CD14-positive monocyte (primary cell): ENCODE measurements at regions not wholly inside any gene's neighbourhood (a gene's known extent, or its start where the extent isn't known, plus 50 kb on each side); places are given as distances from the start of the nearest gene placed in this dataset.
A peak's percentile ranks its signal among the peaks of the same experiment; 100 is the strongest.
"Not testable (repeated sequence)": the region's sequence is repeated elsewhere in the genome, so short reads cannot be mapped to it uniquely, and the experiment has no call there.

ENCODE experiments used
- DNase-seq, 3 donors: peaks; one replicate each; pipeline ENCODE4 v3.0.0-alpha.2; 2011 to 2022
- H2AFZ ChIP-seq: 2 replicates; pipeline ENCODE4 v1.6.0; 2012; ENCODE audit warnings: mild to moderate bottlenecking, low read depth, low read length, inconsistent platforms; ENCODE audit not compliant: insufficient read depth, poor library complexity, severe bottlenecking
- H3K27ac ChIP-seq, 2 donors: 1 replicate in 1 of 2; 2 replicates in 1 of 2; pipeline ENCODE4 v1.5.1; 2012 to 2013; ENCODE audit warnings: low read length in 2 of 2, control low read depth in 1 of 2, inconsistent platforms in 1 of 2, low read depth in 1 of 2, mild to moderate bottlenecking in 1 of 2
- H3K27me3 ChIP-seq, 2 donors: one replicate each; pipeline versions ENCODE4 v1.6.0 to v1.6.1; 2011 to 2013; ENCODE audit warnings: low read length in 2 of 2; ENCODE audit not compliant: control insufficient read depth in 2 of 2, insufficient read depth in 2 of 2
- H3K36me3 ChIP-seq, 2 donors: replicated peaks in 1 of 2; 1 replicate in 1 of 2; 2 replicates in 1 of 2; pipeline versions ENCODE4 v1.5.1 to v1.6.1; 2012 to 2013; ENCODE audit warnings: low read length in 2 of 2, control low read depth in 1 of 2, inconsistent platforms in 1 of 2, mild to moderate bottlenecking in 1 of 2; ENCODE audit not compliant: insufficient read depth in 2 of 2, control insufficient read depth in 1 of 2
- H3K4me1 ChIP-seq, 2 donors: 1 replicate in 1 of 2; 2 replicates in 1 of 2; pipeline versions ENCODE4 v1.5.1 to v1.6.1; 2012 to 2013; ENCODE audit warnings: low read length in 2 of 2, control low read depth in 1 of 2, inconsistent platforms in 1 of 2, mild to moderate bottlenecking in 1 of 2, moderate library complexity in 1 of 2; ENCODE audit not compliant: insufficient read depth in 2 of 2, control insufficient read depth in 1 of 2
- H3K4me2 ChIP-seq: replicated peaks from 2 replicates; pipeline ENCODE3; 2012; ENCODE audit warnings: low read length, moderate library complexity, mild to moderate bottlenecking; ENCODE audit not compliant: poor library complexity, severe bottlenecking; ENCODE audit errors: extremely low read depth
- H3K4me3 ChIP-seq, 3 experiments: fragments of 200-600 bp in 1 of 3; sonication (generic) in 1 of 3; replicated peaks in 1 of 3; 1 replicate in 2 of 3; 2 replicates in 1 of 3; pipeline ENCODE4 v1.5.1; 2011 to 2013; ENCODE audit warnings: low read length in 3 of 3, mild to moderate bottlenecking in 3 of 3, control low read depth in 2 of 3, low read depth in 2 of 3, inconsistent platforms in 1 of 3, moderate library complexity in 1 of 3
- H3K79me2 ChIP-seq: 2 replicates; pipeline ENCODE4 v1.6.0; 2012; ENCODE audit warnings: mild to moderate bottlenecking, control low read depth, inconsistent platforms, low read length, moderate library complexity; ENCODE audit not compliant: insufficient read depth
- H3K9ac ChIP-seq: 2 replicates; pipeline ENCODE4 v1.6.0; 2017; ENCODE audit warnings: low read length, mild to moderate bottlenecking; ENCODE audit not compliant: insufficient read depth, poor library complexity, severe bottlenecking
- H3K9me3 ChIP-seq, 2 donors: replicated peaks in 1 of 2; 1 replicate in 1 of 2; 2 replicates in 1 of 2; pipeline versions ENCODE4 v1.5.1 to v1.6.1; 2012 to 2013; ENCODE audit warnings: low read length in 2 of 2, control low read depth in 1 of 2; ENCODE audit not compliant: control insufficient read depth in 1 of 2, insufficient read depth in 1 of 2
- H4K20me1 ChIP-seq: 2 replicates; pipeline ENCODE4 v1.6.0; 2012; ENCODE audit warnings: mild to moderate bottlenecking, low read length, control low read depth, moderate library complexity; ENCODE audit not compliant: insufficient read depth
- H3K27ac Mint-ChIP-seq, 7 donors: one replicate each; pipeline ENCODE4 v1.8.0; 2020; ENCODE audit warnings: mild to moderate bottlenecking in 7 of 7, mixed read lengths in 7 of 7, moderate library complexity in 6 of 7, inconsistent platforms in 2 of 7
- H3K27me3 Mint-ChIP-seq, 3 donors: one replicate each; pipeline ENCODE4 v1.8.0; 2021 to 2022; ENCODE audit warnings: low read depth in 3 of 3, mild to moderate bottlenecking in 3 of 3, mixed read lengths in 3 of 3, moderate library complexity in 3 of 3, inconsistent platforms in 1 of 3
- H3K36me3 Mint-ChIP-seq, 2 donors: one replicate each; pipeline ENCODE4 v1.8.0; 2020; ENCODE audit warnings: mixed read lengths in 2 of 2, inconsistent platforms in 1 of 2, mild to moderate bottlenecking in 1 of 2
- H3K4me1 Mint-ChIP-seq: one replicate; pipeline ENCODE4 v1.8.0; 2020; ENCODE audit warnings: mild to moderate bottlenecking, mixed read lengths
- H3K4me3 Mint-ChIP-seq, 2 donors: one replicate each; pipeline ENCODE4 v1.8.0; 2020; ENCODE audit warnings: mild to moderate bottlenecking in 2 of 2, mixed read lengths in 2 of 2, moderate library complexity in 1 of 2
- H3K9me3 Mint-ChIP-seq, 7 donors: one replicate each; pipeline ENCODE4 v1.8.0; 2020 to 2022; ENCODE audit warnings: mixed read lengths in 7 of 7, mild to moderate bottlenecking in 6 of 7, moderate library complexity in 6 of 7, inconsistent platforms in 2 of 7
- CTCF ChIP-seq: fragments of 200-600 bp; IDR thresholded peaks from one replicate; pipeline ENCODE4 v1.8.0; 2022; ENCODE audit warnings: antibody characterized with exemption, mild to moderate bottlenecking
- whole genome bisulfite sequencing: methylation state at CpG from one replicate; pipeline ENCODE4 v1.1.5; 2013; ENCODE audit warnings: missing lambda C conversion rate; ENCODE audit not compliant: insufficient coverage; 5-methylcytosine and 5-hydroxymethylcytosine counted together
- intact Hi-C, 2 donors: fragments of 100-400 bp; cut with micrococcal nuclease; formaldehyde crosslinking; loops; one replicate each; pipeline versions ENCODE4 v1.15.0 to v1.15.1; 2023

GRCh38 chr17:56725144-56725543 lies 108.6 kb downstream of the C17orf67 start:
- no peak for DNase-seq
- Mint-ChIP-seq H3K4me3 (no peak overlapping the region), H3K4me1 (no peaks in the 10 kb centered on the region), H3K27me3 (peaks cover 3% of the 10 kb centered on the region in 3 donors), H3K36me3 (no peaks in the 10 kb centered on the region), H3K27ac (no peak overlapping the region), H3K9me3 (no peaks in the 10 kb centered on the region)
- H3K4me3 ChIP-seq = no peak overlapping the region
- H3K27ac ChIP-seq = no peak overlapping the region
- no peaks in the 10 kb centered on the region for H3K4me1 ChIP-seq
- no peak overlapping the region for H3K9ac ChIP-seq
- no peaks in the 10 kb centered on the region for H3K27me3 ChIP-seq
- H3K9me3 ChIP-seq = no peaks in the 10 kb centered on the region
- no peaks in the 10 kb centered on the region for H3K79me2 ChIP-seq
- no peak overlapping the region for H2AFZ ChIP-seq
- 100% methylated on average over 1 of the region's 4 CpGs for WGBS
- H4K20me1 ChIP-seq = no peaks in the 10 kb centered on the region
- no peak for TF ChIP-seq CTCF
- intact Hi-C loops = no loop called here
- H3K4me2 ChIP-seq = no peak overlapping the region
- no peaks in the 10 kb centered on the region for H3K36me3 ChIP-seq

- no peak for TF ChIP-seq CTCF
- Histone ChIP-seq H3K9me3 (no peaks in the 10 kb centered on the region), H3K4me2 (no peak overlapping the region), H3K36me3 (no peaks in the 10 kb centered on the region), H3K79me2 (no peaks in the 10 kb centered on the region), H3K27ac (no peak overlapping the region), H3K4me3 (no peak overlapping the region), H4K20me1 (no peaks in the 10 kb centered on the region), H3K27me3 (no peaks in the 10 kb centered on the region), H3K9ac (no peak overlapping the region), H3K4me1 (no peaks in the 10 kb centered on the region), H2AFZ (no peak overlapping the region)
- no peaks in the 10 kb centered on the region for H3K9me3 Mint-ChIP-seq
- H3K4me3 Mint-ChIP-seq = no peak overlapping the region
- peaks cover 2 to 5% (median 4%) of the 10 kb centered on the region in 3 donors for H3K27me3 Mint-ChIP-seq
- no peaks in the 10 kb centered on the region for H3K4me1 Mint-ChIP-seq
- DNase-seq = no peak
- no peak overlapping the region for H3K27ac Mint-ChIP-seq
- intact Hi-C loops = no loop called here
- 89% methylated on average over 6 of the region's 6 CpGs for WGBS
- H3K36me3 Mint-ChIP-seq = no peaks in the 10 kb centered on the region
Measured at GRCh38 chr17:56727876-56728617, 105.7 kb downstream of the C17orf67 start.

GRCh38 chr17:56731096-56731495 lies 102.6 kb downstream of the C17orf67 start:
- H3K4me3 Mint-ChIP-seq, H4K20me1 ChIP-seq, H3K27ac ChIP-seq, H3K79me2 ChIP-seq, H3K9me3 ChIP-seq, H3K27me3 ChIP-seq, H3K4me1 ChIP-seq, H3K4me2 ChIP-seq, H3K36me3 ChIP-seq, H3K4me1 Mint-ChIP-seq, DNase-seq, H3K4me3 ChIP-seq, H2AFZ ChIP-seq, H3K27me3 Mint-ChIP-seq, H3K36me3 Mint-ChIP-seq, H3K9ac ChIP-seq, intact Hi-C loops, H3K9me3 Mint-ChIP-seq: not testable (repeated sequence)
- WGBS = no CpG with 5 or more reads among the region's 5 CpGs
- H3K27ac Mint-ChIP-seq = peak overlapping the region in 1 of 7 donors; percentile 26
